C4-2B (cell line): ENCODE measurements at regions not wholly inside any gene's neighbourhood (a gene's known extent, or its start where the extent isn't known, plus 50 kb on each side); places are given as distances from the start of the nearest gene placed in this dataset.

Experiments used
- H3K27ac ChIP-seq: fragments of 450-650 bp; 2 replicates; pipeline ENCODE4 v1.5.1; 2017
- ZFX ChIP-seq: fragments of 450-650 bp; IDR thresholded peaks from 2 replicates; pipeline ENCODE4 v1.6.1; 2017
- TF ChIP-seq, protein P1 (sequence below): fragments of 450-650 bp; conservative IDR thresholded peaks from 2 replicates; pipeline ENCODE4 v1.5.1; 2017; ENCODE audit warnings: mild to moderate bottlenecking

- TF ChIP-seq, protein P1, sequence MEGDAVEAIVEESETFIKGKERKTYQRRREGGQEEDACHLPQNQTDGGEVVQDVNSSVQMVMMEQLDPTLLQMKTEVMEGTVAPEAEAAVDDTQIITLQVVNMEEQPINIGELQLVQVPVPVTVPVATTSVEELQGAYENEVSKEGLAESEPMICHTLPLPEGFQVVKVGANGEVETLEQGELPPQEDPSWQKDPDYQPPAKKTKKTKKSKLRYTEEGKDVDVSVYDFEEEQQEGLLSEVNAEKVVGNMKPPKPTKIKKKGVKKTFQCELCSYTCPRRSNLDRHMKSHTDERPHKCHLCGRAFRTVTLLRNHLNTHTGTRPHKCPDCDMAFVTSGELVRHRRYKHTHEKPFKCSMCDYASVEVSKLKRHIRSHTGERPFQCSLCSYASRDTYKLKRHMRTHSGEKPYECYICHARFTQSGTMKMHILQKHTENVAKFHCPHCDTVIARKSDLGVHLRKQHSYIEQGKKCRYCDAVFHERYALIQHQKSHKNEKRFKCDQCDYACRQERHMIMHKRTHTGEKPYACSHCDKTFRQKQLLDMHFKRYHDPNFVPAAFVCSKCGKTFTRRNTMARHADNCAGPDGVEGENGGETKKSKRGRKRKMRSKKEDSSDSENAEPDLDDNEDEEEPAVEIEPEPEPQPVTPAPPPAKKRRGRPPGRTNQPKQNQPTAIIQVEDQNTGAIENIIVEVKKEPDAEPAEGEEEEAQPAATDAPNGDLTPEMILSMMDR = no peak
- TF ChIP-seq ZFX = no peak
- H3K27ac ChIP-seq = no peak overlapping the region
Measured at GRCh38 chr12:97940629-97941028, 478.0 kb downstream of the RMST start.

- TF ChIP-seq ZFX = no peak
- no peak overlapping the region for H3K27ac ChIP-seq
Measured at GRCh38 chr12:97941686-97942354, 479.2 kb downstream of the RMST start.

DNA sequence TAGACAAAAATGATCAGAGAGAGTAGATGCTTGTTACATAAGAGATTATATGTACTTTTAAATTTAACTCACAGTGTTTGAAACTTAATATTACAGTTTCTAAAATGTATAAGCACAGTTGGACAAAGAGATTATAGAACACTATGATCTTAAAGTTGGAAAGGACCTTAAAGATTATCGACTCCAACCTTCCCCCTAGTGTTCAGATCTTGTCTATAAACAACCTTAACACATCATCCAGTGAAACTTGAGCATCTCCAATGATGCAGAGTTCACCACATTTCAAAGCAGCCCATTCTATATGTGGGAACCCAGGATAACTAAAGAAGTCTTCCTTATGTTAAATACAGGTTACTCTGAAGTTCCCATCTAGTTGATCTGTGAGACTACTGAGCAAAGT lies 480.8 kb downstream of the RMST start:
- TF ChIP-seq ZFX = no peak
- TF ChIP-seq, protein P1 = peak; percentile 13; the same call in 1 of the 2 replicates
- no peak overlapping the region for H3K27ac ChIP-seq

GRCh38 chr12:97944576-97944975 lies 482.0 kb downstream of the RMST start:
- TF ChIP-seq, protein P1 = no peak
- TF ChIP-seq ZFX = no peak
- H3K27ac ChIP-seq = no peak overlapping the region

DNA sequence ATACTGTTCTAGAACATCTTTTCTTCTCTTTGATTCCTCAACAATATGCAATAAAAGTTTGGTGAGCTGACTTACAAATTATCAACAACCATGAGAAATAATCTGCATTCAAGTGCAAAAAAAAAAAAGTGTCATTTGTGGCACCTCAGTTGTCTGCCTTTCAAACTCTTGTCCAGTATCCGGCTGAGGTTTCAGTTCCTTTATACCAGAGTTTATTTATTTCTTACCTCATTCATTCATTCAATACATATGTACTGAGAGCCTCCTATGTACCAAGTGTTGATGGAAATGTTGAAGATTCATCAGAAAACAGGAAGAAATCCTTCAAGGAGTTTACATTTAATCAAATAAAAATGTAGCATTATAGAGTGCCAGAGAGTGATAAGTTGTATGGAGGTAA lies 484.1 kb downstream of the RMST start:
- H3K27ac ChIP-seq = no peak overlapping the region
- TF ChIP-seq ZFX = no peak
- TF ChIP-seq, protein P1 = no peak

GRCh38 chr12:97948591-97948990 lies 486.0 kb downstream of the RMST start:
- no peak overlapping the region for H3K27ac ChIP-seq
- TF ChIP-seq, protein P1 = no peak
- TF ChIP-seq ZFX = no peak

GRCh38 chr12:97951239-97951638 lies 488.6 kb downstream of the RMST start:
- no peak for TF ChIP-seq ZFX
- TF ChIP-seq, protein P1 = no peak

DNA sequence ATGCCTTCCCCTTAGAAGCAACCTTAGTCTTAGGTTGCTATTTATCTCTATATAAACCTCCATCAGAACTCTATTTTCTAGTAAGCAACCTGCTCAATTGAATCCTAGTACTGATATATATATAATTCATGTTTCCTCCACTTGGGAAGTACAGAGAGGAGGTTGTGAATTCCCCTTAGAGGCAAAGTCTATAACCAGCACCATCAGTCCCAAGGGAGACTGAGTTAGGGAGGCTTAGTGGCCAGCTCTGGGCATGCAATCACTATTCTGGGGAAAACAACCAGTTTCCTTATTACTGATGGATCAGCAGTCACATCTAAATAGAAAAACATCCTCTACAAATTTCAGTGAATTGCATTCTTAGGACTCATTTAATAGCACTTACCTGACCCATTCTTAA lies 489.1 kb downstream of the RMST start:
- H3K27ac ChIP-seq = no peak overlapping the region
- TF ChIP-seq, protein P1 = no peak
- TF ChIP-seq ZFX = no peak

More at GRCh38 chr12:97951239-97951638, 488.6 kb downstream of the RMST start:
- no peak overlapping the region for H3K27ac ChIP-seq
